Activated CD4-positive, alpha-beta T cell treated with anti-CD3 and anti-CD28 coated beads for 1 hour (primary cell): ENCODE measurements at regions not wholly inside any gene's neighbourhood (a gene's known extent, or its start where the extent isn't known, plus 50 kb on each side); places are given as distances from the start of the nearest gene placed in this dataset.

ENCODE experiments used
- DNase-seq: peaks from one replicate; pipeline ENCODE4 v3.0.0-alpha.2; 2020

DNA sequence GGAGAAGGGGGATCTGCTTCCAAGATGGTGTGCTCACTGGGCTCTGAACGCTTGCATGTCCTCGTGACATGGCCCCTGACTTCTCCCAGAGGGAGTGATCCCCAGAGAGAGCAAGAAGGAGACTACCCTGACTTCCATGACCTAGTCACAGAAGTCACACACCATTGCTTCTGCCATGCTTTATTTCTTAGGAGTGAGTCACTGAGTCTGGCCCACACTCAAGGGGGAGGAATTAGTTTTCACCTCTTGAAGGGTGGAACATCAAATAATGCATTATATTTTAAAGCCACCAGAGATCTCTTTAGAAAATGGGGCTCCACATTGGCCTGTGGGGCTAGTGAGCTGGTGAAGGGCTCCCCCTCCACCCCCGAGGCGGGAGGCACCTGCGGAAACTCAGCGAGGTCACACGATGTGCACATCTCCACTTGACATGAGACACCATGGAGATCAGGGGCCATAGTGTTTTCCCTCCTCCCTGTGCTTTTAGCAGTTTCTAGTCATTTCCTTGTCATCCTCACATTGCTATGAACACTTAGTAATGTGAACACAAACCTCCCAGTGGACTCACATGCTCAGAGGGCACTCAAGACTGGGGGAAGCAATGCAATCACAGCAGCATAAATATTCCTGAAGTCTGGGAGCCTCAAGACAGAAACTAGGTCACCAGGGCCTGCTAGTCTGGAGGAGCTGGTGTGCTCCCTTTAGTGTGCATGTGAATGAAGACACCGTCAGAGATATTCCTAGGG, 87.4 kb upstream of the FZD10 start:
- DNase-seq = no peak

- DNase-seq = no peak
These were observed 86.7 kb upstream of the FZD10 start for GRCh38 chr12:130075497-130076076.

- no peak for DNase-seq
These were observed 86.1 kb upstream of the FZD10 start for GRCh38 chr12:130076126-130076525.

DNA sequence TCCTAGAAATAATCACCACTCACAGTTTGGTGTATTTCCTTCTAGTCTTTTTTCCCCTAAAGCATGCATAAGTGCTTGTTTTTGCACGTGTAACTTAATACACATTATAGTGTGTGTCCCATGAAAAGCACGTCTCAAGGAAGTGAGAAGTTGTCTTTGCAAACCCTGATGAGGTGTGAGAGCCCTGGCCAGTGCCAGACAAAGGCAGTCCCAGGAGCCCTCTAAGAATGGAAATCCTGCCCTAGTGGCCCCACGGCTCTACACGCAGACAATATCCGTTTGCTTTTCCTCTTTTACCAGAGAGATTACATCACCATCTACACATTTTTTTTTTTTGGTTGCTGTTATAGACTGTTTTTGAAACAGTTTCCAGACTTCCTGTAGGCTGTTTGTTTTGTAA, 85.5 kb upstream of the FZD10 start:
- DNase-seq = no peak

DNA sequence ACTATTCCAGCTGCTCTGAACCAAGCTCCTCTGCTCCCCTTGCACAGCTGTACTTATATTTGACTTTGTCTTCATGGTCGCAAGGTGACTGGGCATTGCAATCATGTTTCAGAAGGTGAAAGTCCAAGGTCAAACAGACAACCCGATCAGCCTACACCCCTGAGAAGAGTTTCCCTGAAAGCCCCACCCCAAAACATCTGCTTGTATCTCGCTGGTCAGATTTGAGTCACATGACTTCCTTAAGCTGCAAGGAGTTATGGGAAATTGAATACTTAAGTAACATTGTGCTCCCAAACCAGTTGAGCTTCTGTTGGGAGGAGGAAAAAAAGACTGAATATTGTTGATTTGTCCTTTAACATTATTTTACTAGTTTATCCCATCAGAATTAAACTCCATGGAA, 83.4 kb upstream of the FZD10 start:
- no peak for DNase-seq

GRCh38 chr12:130079279-130079678, 83.0 kb upstream of the FZD10 start:
- DNase-seq = no peak

- no peak for DNase-seq
These were observed 82.1 kb upstream of the FZD10 start for GRCh38 chr12:130080205-130080604.

DNA sequence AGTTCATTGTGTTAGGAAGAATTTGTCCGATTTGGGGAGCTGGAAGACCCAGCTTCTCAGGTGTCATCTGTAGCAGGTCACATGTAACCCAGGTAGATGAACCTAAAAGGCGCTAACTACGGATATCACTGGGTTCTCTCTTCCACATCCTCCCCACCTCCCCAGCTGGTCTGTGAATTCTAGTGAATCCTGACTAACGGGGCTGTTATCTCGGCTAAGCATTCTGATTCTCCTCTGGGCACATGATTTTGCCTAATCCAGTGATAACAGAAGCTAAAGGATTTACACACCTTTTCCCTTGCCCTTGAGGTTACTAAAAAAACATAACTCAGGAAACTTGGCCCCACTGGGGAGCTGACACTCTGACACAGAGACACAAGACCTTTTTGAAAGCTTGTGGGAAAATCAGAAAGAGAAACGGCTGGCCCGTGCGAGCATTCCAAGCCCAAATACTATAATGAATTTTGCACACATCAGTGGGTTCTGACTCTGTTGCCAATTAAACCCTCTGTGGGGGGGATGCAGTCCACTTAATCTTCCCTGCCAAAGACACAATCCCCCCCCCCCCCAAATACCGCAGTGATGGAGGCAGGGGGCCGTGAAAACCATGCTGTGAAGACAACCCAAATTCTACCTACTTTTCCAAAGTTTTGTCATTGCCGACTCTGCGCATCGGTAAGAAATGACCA, 81.0 kb upstream of the FZD10 start:
- DNase-seq = no peak

- no peak for DNase-seq
These were observed 79.3 kb upstream of the FZD10 start for GRCh38 chr12:130083002-130083401.

- no peak for DNase-seq
These were observed 78.5 kb upstream of the FZD10 start for GRCh38 chr12:130083734-130084133.

DNA sequence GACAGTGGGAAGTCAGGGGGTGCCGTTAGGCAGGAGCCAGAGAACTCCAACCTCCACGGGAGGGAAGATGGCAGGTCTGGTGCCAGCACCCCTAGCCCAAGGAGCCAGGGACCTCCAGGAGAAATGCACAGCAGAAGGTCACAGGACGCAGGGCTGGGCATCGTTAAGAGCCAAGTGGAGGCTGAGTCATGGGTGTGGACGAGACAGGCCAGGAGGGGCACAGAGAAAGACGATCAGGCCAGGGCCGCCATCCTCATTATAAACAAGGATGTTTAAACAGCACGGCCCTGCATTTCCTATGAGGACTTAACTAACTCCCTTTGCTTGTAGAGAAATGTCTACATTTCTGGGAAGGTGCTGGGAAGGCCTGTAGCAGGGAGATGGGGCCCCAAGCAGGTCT, 77.9 kb upstream of the FZD10 start:
- no peak for DNase-seq

GRCh38 chr12:130086248-130086647, 76.0 kb upstream of the FZD10 start:
- no peak for DNase-seq

DNA sequence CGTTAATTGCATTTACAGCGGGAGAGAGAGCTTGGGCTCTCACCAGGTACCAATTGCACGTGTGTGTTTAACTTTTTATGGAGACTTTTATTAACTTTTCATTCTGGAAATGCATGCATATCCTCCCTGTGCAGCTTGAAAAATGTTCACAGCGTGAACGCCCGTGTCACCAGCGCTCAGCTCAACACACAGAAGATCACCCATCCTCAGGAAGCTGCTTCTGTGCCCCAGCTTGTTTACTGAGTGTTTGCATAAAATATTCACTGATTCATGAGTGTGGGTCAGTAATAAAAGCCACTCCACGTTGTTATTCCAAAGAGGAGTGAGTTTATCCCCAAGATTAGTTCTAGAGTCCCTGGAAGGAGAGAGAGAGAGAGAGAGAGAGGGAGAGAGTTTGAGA, 75.5 kb upstream of the FZD10 start:
- DNase-seq = no peak

GRCh38 chr12:130087222-130087621, 75.0 kb upstream of the FZD10 start:
- no peak for DNase-seq

GRCh38 chr12:130088504-130088903, 73.8 kb upstream of the FZD10 start:
- no peak for DNase-seq

- no peak for DNase-seq
These were observed 71.7 kb upstream of the FZD10 start for GRCh38 chr12:130090542-130090941.

GRCh38 chr12:130093380-130093779, 68.9 kb upstream of the FZD10 start:
- no peak for DNase-seq

DNA sequence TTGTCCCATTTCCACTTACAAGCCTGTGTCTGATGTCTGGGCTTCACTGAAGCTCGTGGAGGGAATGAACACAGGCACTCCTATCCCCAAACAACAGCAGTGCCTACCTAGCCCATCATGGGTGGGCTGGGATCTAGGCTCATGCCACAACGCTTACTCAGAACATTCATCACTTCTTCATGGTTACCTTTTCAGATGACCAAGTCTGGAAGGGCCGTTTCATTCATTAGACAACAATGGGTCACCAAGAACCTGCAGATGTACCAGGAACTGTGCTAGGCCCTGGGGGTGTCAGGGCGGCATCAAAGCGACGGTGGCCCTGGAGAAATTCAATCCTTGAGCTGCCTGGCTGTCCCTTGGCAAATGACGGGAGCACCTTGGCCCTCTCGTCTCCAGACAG, 64.9 kb upstream of the FZD10 start:
- no peak for DNase-seq

GRCh38 chr12:130097798-130098255, 64.4 kb upstream of the FZD10 start:
- no peak for DNase-seq

DNA sequence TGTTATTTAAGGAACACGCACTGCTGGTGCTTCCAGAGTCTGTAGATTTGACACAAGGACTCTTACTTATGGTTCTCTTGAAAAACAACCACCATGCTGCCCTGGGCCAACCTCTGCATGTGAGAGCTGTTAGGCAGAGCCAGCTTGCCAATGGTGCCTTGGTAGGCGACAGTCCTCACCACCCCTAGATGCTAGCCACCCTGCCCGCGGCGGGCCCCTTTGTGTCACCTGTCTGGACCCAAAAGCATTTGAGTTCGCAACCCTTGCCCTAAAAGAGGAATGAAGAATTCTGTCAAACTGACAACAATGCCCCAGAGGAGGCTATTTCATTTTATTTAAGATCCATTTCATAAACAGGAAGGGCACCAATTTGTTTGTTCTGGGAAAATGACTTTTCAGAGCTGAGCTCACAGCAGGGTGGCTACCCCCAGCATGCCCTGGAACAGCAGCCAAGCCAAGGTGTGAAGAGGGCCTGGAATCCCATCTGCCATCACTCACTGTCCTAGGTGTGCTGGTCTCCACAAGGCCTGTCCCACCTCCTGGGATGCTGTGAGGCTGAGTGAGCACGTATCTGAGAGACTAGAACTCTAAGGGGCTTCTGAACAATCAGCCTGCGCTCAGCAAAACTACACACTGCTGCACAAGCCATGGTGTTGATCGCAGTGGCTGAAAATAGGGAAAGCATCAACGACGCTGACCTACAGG, 63.8 kb upstream of the FZD10 start:
- no peak for DNase-seq

- no peak for DNase-seq
These were observed 61.5 kb upstream of the FZD10 start for GRCh38 chr12:130100634-130101362.

DNA sequence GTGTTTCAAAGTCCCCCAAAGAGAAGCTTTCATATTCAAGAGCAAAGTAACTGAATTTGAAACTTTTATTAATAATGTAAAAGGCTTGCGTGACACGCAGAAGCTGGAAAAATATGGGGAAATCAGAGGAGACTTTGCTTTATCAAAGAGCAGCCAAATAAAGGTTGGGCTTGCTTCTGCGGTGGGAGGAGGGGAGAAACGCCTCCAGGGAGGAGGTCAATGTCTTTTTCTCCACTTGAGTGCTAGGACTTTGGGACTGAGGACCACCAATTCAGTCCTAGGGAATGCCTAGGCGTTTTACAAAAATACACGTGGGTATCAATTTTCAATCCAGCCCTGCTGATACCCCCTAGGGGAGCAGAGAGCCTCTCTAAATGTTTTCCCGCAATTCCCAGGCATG, 60.9 kb upstream of the FZD10 start:
- no peak for DNase-seq

- DNase-seq = no peak
These were observed 60.0 kb upstream of the FZD10 start for GRCh38 chr12:130102266-130102665.
